HepG2 (cell line): ENCODE measurements at regions not wholly inside any gene's neighbourhood (a gene's known extent, or its start where the extent isn't known, plus 50 kb on each side); places are given as distances from the start of the nearest gene placed in this dataset.

Experiments
- ATAC-seq: fragments of 200-7000 bp; cut with Tn5 transposase; 3 replicates; pipeline ENCODE4 v1.9.1; 2020; ENCODE audit warnings: mild to moderate bottlenecking, moderate library complexity
- BruUV-seq: library from RNA; stranded (reverse); fragments of 400-500 nt; replicated peaks from 2 replicates; lab custom pipeline; 2021; lab: Mats Ljungman, UMichigan
- CTCF ChIA-PET: fragments of 300-600 bp; formaldehyde crosslinking; extraction: SDS; loops from one replicate; lab custom pipeline; 2021; ENCODE audit warnings: low total read pairs, inconsistent platforms, low intra/inter-chr PET ratio; lab: Yijun Ruan, JAX
- POLR2A ChIA-PET: fragments of 350-600 bp; sonication (Branson Sonifier 250); formaldehyde crosslinking; loops from one replicate; lab custom pipeline; 2020; ENCODE audit warnings: antibody characterized with exemption, inconsistent platforms; lab: Yijun Ruan, JAX
- DNase-seq: peaks from one replicate; pipeline ENCODE4 v3.0.0-alpha.2; 2015; ENCODE audit warnings: low spot score
- FAIRE-seq: peaks from 3 replicates; lab custom pipeline; 2011; peaks lifted over from hg19 to GRCh38; lab: Jason Lieb, UNC
- H2AFZ ChIP-seq: one replicate; pipeline ENCODE4 v1.6.1; 2011; ENCODE audit warnings: low read length, inconsistent platforms
- H3K27ac ChIP-seq: fragments of 300-600 bp; 3 replicates; pipeline ENCODE4 v1.8.0; 2011; ENCODE audit warnings: mixed run types, mild to moderate bottlenecking, mixed read lengths, low read length, inconsistent platforms; ENCODE audit not compliant: insufficient read depth; ENCODE audit errors: extremely low read length
- H3K27me3 ChIP-seq, 2 experiments: fragments of 200-600 bp in 1 of 2; 2 replicates in 1 of 2; 3 replicates in 1 of 2; pipeline versions ENCODE4 v1.6.0 to v1.8.0; 2011; ENCODE audit warnings: low read length in 2 of 2, mild to moderate bottlenecking in 2 of 2, moderate library complexity in 2 of 2, inconsistent platforms in 1 of 2; ENCODE audit not compliant: insufficient read depth in 2 of 2, control insufficient read depth in 1 of 2
- H3K36me3 ChIP-seq, 2 experiments: fragments of 200-600 bp in 1 of 2; replicated peaks in 1 of 2; 2 replicates in 1 of 2; 3 replicates in 1 of 2; pipeline versions ENCODE4 v1.5.1 to v1.8.0; 2011; ENCODE audit warnings: low read length in 2 of 2, inconsistent platforms in 1 of 2; ENCODE audit not compliant: insufficient read depth in 2 of 2, control insufficient read depth in 1 of 2
- H3K4me1 ChIP-seq: 2 replicates; pipeline ENCODE4 v1.5.1; 2012; ENCODE audit warnings: low read length, inconsistent platforms; ENCODE audit not compliant: insufficient read depth
- H3K4me2 ChIP-seq: 2 replicates; pipeline ENCODE4 v1.6.0; 2011; ENCODE audit warnings: low read depth, low read length, inconsistent platforms
- H3K4me3 ChIP-seq, 3 experiments: fragments of 200-600 bp in 1 of 3; sonication (generic), shearing (Covaris generic) in 1 of 3; replicated peaks in 1 of 3; 2 replicates each; pipeline ENCODE4 v1.5.1; 2011 to 2016; ENCODE audit warnings: low read length in 3 of 3, inconsistent platforms in 2 of 3, low read depth in 2 of 3, mild to moderate bottlenecking in 2 of 3, control low read depth in 1 of 3, mixed read lengths in 1 of 3; ENCODE audit not compliant: insufficient read depth in 1 of 3
- H3K79me2 ChIP-seq: one replicate; pipeline ENCODE4 v1.6.1; 2011; ENCODE audit warnings: low read length, inconsistent platforms; ENCODE audit not compliant: insufficient read depth
- H3K9ac ChIP-seq: 2 replicates; pipeline ENCODE4 v1.6.0; 2011; ENCODE audit warnings: mild to moderate bottlenecking, low read depth, low read length, inconsistent platforms; ENCODE audit not compliant: insufficient read depth
- H3K9me3 ChIP-seq: 2 replicates; pipeline ENCODE4 v1.5.1; 2012; ENCODE audit warnings: mild to moderate bottlenecking, low read length
- H4K20me1 ChIP-seq: 2 replicates; pipeline ENCODE4 v1.6.0; 2011; ENCODE audit warnings: inconsistent platforms, mild to moderate bottlenecking, low read length, moderate library complexity; ENCODE audit not compliant: insufficient read depth
- AGO1 ChIP-seq: fragments of 200-400 bp; formaldehyde crosslinking; IDR thresholded peaks from 2 replicates; pipeline ENCODE4 v1.6.1; 2017; ENCODE audit warnings: mild to moderate bottlenecking, low read depth, low read length, moderate library complexity; ENCODE audit not compliant: poor library complexity, severe bottlenecking
- FOXJ3 ChIP-seq: sonication (generic); formaldehyde crosslinking; IDR thresholded peaks from 2 replicates; pipeline ENCODE4 v1.4.0; 2020; ENCODE audit warnings: missing genetic modification reagents, mild to moderate bottlenecking, borderline replicate concordance
- GATA4 ChIP-seq: sonication (generic); IDR thresholded peaks from 2 replicates; pipeline ENCODE4 v1.6.1; 2016; ENCODE audit warnings: antibody characterized with exemption, low read depth, borderline replicate concordance
- KAT8 ChIP-seq: IDR thresholded peaks from 2 replicates; pipeline ENCODE4 v1.6.1; 2016; ENCODE audit warnings: missing genetic modification reagents, missing compliant biosample characterization
- MBNL3 ChIP-seq: fragments of 250-450 bp; sonication (Bioruptor Pico); conservative IDR thresholded peaks from 2 replicates; pipeline ENCODE4 v1.8.0; 2022; ENCODE audit warnings: mild to moderate bottlenecking, inconsistent platforms
- PHF21A ChIP-seq: sonication (generic); formaldehyde crosslinking; IDR thresholded peaks from 2 replicates; pipeline ENCODE4 v1.5.0; 2020; ENCODE audit warnings: mild to moderate bottlenecking, missing genetic modification reagents
- RFX1 ChIP-seq: fragments of 450-650 bp; IDR thresholded peaks from 2 replicates; pipeline ENCODE4 v1.6.1; 2017
- ZNF281 ChIP-seq: sonication (generic); formaldehyde crosslinking; IDR thresholded peaks from 2 replicates; pipeline ENCODE4 v1.4.0; 2020; ENCODE audit warnings: missing genetic modification reagents, borderline replicate concordance
- ZNF652 ChIP-seq: IDR thresholded peaks from 2 replicates; pipeline ENCODE4 v1.6.1; 2016; ENCODE audit warnings: low read depth, borderline replicate concordance
- ZNF782 ChIP-seq: sonication (generic); formaldehyde crosslinking; IDR thresholded peaks from 2 replicates; pipeline ENCODE4 v1.4.0; 2020; ENCODE audit warnings: missing genetic modification reagents, mild to moderate bottlenecking, borderline replicate concordance
- ZSCAN20 ChIP-seq: sonication (generic); formaldehyde crosslinking; IDR thresholded peaks from 2 replicates; pipeline ENCODE4 v1.4.0; 2020; ENCODE audit warnings: missing genetic modification reagents, mild to moderate bottlenecking, borderline replicate concordance
- ZZZ3 ChIP-seq: sonication (generic); formaldehyde crosslinking; IDR thresholded peaks from 2 replicates; pipeline ENCODE4 v1.4.0; 2020; ENCODE audit warnings: missing genetic modification reagents, mild to moderate bottlenecking, borderline replicate concordance
- WGBS: methylation state at CpG from one replicate; pipeline ENCODE4 v1.1.6; 2017; ENCODE audit warnings: low lambda C conversion rate; 5-methylcytosine and 5-hydroxymethylcytosine counted together
- in situ Hi-C: cut with HindIII; loops from 2 replicates; pipeline ENCODE4 v1.10.0; 2017; ENCODE audit warnings: low pct_unique_long_range_greater_than_20kb; ENCODE audit not compliant: extremely low pct_ligation_motif_present
- intact Hi-C: fragments of 100-400 bp; cut with micrococcal nuclease; formaldehyde crosslinking; loops from one replicate; pipeline ENCODE4 v1.10.0; 2022; ENCODE audit not compliant: unreplicated experiment
- TF ChIP-seq, protein P1 (sequence below): IDR thresholded peaks from 2 replicates; pipeline ENCODE4 v1.6.1; 2016; ENCODE audit warnings: low read depth
- TF ChIP-seq, protein P2 (sequence below): sonication (generic); formaldehyde crosslinking; IDR thresholded peaks from 2 replicates; pipeline ENCODE4 v1.9.0; 2021; ENCODE audit warnings: missing genetic modification reagents, mild to moderate bottlenecking, borderline replicate concordance

GRCh38 chr12:16919551-16919950 lies 313.6 kb upstream of the LMO3 start:
- Histone ChIP-seq H3K4me3 (no peak overlapping the region), H3K27ac (no peak overlapping the region), H2AFZ (no peak overlapping the region), H4K20me1 (no peaks in the 10 kb centered on the region), H3K9me3 (peaks cover 76% of the 10 kb centered on the region), H3K36me3 (no peaks in the 10 kb centered on the region), H3K79me2 (no peaks in the 10 kb centered on the region), H3K27me3 (no peaks in the 10 kb centered on the region), H3K4me2 (no peak overlapping the region), H3K4me1 (no peaks in the 10 kb centered on the region), H3K9ac (no peak overlapping the region)
- ChIA-PET CTCF (no interaction called here), POLR2A (no interaction called here)
- DNase-seq, result no peak
- no TSS peak for BruUV-seq
- TF ChIP-seq ZSCAN20 (CRISPR knock-in tag), result no peak
- intact Hi-C loops, result no loop called here
- in situ Hi-C loops, result no loop called here
- no peak for ATAC-seq
- FAIRE-seq, result no peak

GRCh38 chr12:16914853-16915252 lies 308.9 kb upstream of the LMO3 start:
- Histone ChIP-seq H3K27me3 (no peaks in the 10 kb centered on the region), H3K79me2 (no peaks in the 10 kb centered on the region), H4K20me1 (no peaks in the 10 kb centered on the region), H3K4me2 (no peak overlapping the region), H3K36me3 (no peaks in the 10 kb centered on the region), H3K4me3 (no peak overlapping the region), H3K27ac (no peak overlapping the region), H3K9me3 (peaks cover 44% of the 10 kb centered on the region), H3K9ac (no peak overlapping the region), H3K4me1 (no peaks in the 10 kb centered on the region), H2AFZ (no peak overlapping the region)
- no TSS peak for BruUV-seq
- POLR2A ChIA-PET, result no interaction called here
- intact Hi-C loops (no loop called here), in situ Hi-C loops (no loop called here)
- no peak for FAIRE-seq
- no peak for DNase-seq
- CTCF ChIA-PET, result no interaction called here
- no peak for ATAC-seq
- 0% methylated on average over 1 of the region's 1 CpG for WGBS
- TF ChIP-seq, protein P1, sequence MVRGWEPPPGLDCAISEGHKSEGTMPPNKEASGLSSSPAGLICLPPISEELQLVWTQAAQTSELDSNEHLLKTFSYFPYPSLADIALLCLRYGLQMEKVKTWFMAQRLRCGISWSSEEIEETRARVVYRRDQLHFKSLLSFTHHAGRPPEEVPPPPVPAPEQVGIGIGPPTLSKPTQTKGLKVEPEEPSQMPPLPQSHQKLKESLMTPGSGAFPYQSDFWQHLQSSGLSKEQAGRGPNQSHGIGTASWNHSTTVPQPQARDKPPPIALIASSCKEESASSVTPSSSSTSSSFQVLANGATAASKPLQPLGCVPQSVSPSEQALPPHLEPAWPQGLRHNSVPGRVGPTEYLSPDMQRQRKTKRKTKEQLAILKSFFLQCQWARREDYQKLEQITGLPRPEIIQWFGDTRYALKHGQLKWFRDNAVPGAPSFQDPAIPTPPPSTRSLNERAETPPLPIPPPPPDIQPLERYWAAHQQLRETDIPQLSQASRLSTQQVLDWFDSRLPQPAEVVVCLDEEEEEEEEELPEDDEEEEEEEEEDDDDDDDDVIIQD (CRISPR knock-in tag), result no peak
- TF ChIP-seq MBNL3 (no peak), KAT8 (CRISPR knock-in tag) (no peak), FOXJ3 (CRISPR knock-in tag) (no peak), ZNF782 (CRISPR knock-in tag) (no peak), GATA4 (no peak), ZNF281 (CRISPR knock-in tag) (no peak), PHF21A (CRISPR knock-in tag) (no peak), AGO1 (no peak), RFX1 (no peak), ZZZ3 (CRISPR knock-in tag) (no peak), ZNF652 (no peak)
- TF ChIP-seq, protein P2, sequence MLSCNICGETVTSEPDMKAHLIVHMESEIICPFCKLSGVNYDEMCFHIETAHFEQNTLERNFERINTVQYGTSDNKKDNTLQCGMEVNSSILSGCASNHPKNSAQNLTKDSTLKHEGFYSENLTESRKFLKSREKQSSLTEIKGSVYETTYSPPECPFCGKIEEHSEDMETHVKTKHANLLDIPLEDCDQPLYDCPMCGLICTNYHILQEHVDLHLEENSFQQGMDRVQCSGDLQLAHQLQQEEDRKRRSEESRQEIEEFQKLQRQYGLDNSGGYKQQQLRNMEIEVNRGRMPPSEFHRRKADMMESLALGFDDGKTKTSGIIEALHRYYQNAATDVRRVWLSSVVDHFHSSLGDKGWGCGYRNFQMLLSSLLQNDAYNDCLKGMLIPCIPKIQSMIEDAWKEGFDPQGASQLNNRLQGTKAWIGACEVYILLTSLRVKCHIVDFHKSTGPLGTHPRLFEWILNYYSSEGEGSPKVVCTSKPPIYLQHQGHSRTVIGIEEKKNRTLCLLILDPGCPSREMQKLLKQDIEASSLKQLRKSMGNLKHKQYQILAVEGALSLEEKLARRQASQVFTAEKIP (CRISPR knock-in tag), result no peak
